GM19467 (cell line): ENCODE measurements at regions not wholly inside any gene's neighbourhood (a gene's known extent, or its start where the extent isn't known, plus 50 kb on each side); places are given as distances from the start of the nearest gene placed in this dataset.

ENCODE experiments used
- ATAC-seq: cut with Tn5 transposase; IDR thresholded peaks from one replicate; pipeline ENCODE4 v1.9.1; 2021; ENCODE audit warnings: mild to moderate bottlenecking, moderate library complexity; ENCODE audit not compliant: unreplicated experiment

- ATAC-seq: no peak
Measured at GRCh38 chr3:67828486-67829010, 174.1 kb upstream of the SUCLG2 start.

DNA sequence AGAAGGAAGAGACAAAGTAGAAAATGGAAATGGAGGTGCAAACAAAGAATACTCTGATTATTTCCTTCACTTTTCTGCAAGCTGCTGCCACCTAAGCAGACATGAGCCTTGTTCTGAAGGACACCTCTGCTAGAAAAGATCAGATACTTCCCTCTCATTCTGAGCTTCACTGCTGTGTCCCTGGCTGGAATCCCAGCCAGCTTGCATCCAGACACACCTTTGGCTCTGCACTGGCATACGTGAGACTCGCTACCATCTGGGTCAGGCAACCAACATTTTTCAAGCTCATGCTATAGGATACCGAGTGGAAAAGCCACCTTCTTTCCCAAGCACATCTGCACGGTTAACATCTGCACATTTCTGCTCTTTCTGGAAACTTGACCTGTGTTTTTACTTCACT is 166.7 kb upstream of the SUCLG2 start:
- no peak for ATAC-seq

- ATAC-seq: no peak
Measured at GRCh38 chr3:67819447-67819846, 165.0 kb upstream of the SUCLG2 start.

- ATAC-seq: no peak
Measured at GRCh38 chr3:67809370-67809935, 155.0 kb upstream of the SUCLG2 start.

DNA sequence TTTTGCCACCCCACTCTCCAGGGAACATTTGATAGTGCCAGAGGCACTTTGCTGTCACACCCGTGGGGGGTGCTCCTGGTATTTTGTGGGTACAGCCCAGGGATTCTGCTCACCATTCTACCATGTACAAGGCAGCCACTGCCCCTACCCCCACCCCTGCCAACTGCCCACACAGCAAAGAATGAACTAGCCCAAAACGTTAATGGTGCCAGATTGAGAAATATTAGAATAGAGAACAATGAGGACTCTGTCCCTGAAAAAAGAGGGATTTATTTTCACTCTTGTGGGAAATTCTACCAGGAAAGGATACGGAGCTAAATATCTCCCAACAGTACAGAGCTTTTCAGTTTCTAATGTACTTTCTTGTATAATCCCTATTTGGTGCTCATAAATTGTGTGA is 154.5 kb upstream of the SUCLG2 start:
- no peak for ATAC-seq

GRCh38 chr3:67804578-67804977 is 150.2 kb upstream of the SUCLG2 start:
- no peak for ATAC-seq

DNA sequence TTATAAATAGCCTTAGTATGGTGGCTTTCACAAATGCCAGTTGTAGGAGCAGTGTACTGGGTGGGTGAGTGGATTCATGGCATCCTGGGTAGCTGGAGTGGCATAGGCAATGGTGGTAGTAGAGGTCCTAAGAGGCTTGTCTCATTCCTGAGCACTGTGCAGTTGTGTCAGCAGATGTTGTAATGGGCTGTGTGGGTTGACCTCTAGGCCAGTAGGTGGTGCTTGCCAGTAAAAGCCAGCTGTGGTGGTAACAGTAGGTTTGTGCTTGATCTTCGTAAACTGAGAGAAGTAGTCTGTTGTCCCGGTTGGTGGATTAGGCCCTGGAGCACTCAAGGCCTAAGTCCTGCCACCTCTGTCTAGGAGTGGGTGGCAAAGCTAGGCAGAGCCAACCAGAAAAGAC is 149.7 kb upstream of the SUCLG2 start:
- no peak for ATAC-seq

- no peak for ATAC-seq
Measured at GRCh38 chr3:67798412-67798811, 144.0 kb upstream of the SUCLG2 start.

GRCh38 chr3:67791620-67792019 is 137.2 kb upstream of the SUCLG2 start:
- ATAC-seq: no peak

- peak; percentile 96 for ATAC-seq
Measured at GRCh38 chr3:67790043-67790442, 135.6 kb upstream of the SUCLG2 start.

GRCh38 chr3:67788396-67788795 is 134.0 kb upstream of the SUCLG2 start:
- no peak for ATAC-seq

GRCh38 chr3:67783281-67784250 is 129.2 kb upstream of the SUCLG2 start:
- no peak for ATAC-seq

DNA sequence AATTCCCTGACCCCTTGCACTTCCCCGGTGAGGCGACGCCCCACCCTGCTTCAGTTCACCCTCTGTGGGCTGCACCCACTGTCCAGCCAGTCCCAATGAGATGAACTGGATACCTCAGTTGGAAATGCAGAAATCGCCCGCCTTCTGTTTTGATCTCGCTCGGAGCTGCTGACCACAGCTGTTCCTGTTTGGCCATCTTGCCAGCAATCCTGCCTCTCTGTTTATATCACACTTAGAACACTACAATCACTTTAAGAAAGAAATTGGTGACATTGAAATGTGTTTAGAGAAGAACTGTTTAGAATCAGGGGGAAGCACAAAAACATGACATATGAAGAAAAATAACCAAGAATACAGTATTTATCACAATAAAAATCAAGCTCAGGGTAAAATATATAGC is 127.5 kb upstream of the SUCLG2 start:
- ATAC-seq: no peak

DNA sequence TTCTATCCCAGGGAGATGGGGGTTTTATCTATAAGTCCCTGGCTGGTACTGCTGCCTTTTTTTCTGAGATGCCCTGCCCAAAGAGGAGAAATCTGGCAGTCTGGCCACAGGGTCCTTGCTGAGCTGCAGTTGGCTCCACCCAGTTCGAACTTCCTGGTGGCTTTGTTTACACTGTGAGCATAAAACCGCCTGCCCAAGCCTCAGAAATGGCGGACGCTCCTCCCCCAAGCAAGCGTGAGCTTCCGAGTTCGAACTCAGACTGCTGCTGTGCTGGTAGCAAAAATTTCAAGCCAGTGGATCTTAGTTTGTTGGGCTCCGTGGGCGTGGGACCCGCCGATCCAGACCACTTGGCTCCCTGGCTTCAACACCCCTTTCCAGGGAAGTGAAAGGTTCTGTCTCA is 126.8 kb upstream of the SUCLG2 start:
- no peak for ATAC-seq

- no peak for ATAC-seq
Measured at GRCh38 chr3:67774676-67775075, 120.3 kb upstream of the SUCLG2 start.

GRCh38 chr3:67765575-67765974 is 111.2 kb upstream of the SUCLG2 start:
- ATAC-seq: no peak

DNA sequence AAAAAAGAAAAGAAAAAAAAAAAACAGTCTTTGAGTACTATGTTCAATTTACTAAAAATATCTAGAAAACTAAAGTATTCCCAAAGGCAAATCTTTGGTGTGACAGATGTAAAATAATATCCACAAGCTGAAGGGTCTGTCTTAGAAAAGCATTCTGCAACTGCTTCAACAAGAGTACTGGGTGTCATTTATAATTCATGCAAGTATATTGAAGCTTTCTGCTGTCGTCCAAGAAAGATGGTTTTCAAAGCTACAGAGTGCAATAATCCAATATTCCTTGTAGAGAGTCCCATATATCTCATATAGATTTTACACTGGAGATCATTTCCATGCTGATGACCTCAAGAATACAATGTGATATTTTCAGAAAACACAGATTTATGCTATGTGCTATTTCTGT is 90.9 kb upstream of the SUCLG2 start:
- no peak for ATAC-seq

GRCh38 chr3:67744699-67745098 is 90.3 kb upstream of the SUCLG2 start:
- ATAC-seq: no peak

DNA sequence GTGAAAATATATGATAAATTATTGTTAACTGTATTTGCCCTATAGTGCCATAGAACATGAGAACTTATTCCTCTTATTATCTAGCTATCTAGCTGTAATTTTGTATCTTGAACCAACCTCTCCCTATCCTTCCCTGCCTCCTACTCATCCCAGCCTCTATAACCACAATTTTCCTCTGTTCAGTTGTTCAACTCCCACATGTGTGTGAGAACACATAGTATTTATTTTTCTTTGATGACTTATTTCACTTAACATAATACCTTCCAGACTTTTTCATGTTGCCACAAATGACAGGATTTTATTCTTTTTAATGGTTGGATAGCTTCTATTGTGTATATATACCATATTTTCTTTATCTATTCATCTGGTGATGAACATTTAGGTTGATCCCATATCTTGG is 85.4 kb upstream of the SUCLG2 start:
- no peak for ATAC-seq

DNA sequence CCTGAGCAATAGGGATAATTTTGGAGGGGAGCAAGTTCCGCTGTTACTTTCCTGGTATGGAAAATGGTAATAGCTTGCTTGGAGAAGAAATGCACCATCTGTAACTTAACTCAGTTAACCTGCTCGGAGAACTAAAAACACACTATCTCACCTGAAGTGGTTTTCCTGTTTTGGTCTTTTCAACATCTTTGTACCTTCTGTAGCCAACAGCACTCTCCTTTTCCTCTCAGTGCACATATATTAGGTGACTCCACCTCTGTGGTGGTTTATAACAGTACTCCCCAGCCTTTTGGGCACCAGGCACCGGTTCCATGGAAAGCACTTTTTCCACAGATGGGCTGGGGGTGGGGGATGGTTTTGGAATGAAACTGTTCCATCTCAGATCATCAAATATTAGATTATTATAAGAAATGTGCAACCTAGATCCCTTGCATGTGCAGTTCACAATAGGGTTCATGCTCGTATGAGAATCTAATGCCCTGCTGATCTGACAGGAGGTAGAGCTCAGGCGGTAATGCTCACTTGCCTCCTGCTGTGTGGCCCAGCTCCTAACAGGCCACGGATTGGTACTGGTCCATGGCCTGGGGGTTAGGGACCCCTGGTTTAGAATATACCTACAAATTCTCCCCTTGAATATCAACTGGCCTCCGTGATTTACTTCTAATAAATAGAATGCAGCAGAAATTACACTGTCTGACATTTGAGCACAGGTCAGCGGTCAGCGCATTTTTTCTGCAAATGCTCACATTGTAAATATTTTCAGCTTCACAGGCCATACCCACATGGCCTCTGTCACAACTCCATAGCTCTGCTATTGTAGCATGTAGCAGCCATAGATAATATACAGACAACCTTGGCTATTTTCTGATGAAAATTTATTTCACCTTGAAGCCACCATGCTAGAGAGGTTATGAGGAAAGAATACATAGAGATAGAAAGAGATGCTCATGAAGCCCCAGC is 83.8 kb upstream of the SUCLG2 start:
- ATAC-seq: no peak

- ATAC-seq: no peak
Measured at GRCh38 chr3:67737140-67737539, 82.7 kb upstream of the SUCLG2 start.
